ENCODE measurements at regions not wholly inside any gene's neighbourhood (a gene's known extent, or its start where the extent isn't known, plus 50 kb on each side); places are given as distances from the start of the nearest gene placed in this dataset.

DNA sequence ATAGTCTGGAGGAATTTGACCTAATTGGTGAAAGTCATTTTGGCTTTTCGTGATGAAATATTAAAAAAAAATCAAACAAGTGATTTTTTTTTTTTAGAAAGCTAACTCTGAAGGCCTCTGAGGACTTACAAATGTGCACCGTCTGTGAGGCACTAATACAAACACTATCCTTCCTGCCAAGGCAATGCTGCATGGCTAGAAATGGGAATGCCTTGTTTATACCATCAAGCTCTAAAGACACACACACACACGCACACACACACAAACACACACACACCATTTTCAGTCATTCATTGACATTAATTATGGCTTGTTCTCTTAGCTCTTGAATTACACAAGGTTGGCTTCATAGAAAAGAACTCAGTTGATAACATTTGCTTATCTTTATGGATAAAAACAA, 1242.0 kb upstream of the ACVR2A start:
- ATAC-seq: no peak
- no peak for TF ChIP-seq ZNF8 (CRISPR knock-in tag; IDR thresholded peaks at IDR 0.05)
- TF ChIP-seq CSDC2 (CRISPR knock-in tag; IDR thresholded peaks at IDR 0.05): no peak
- no peak for TF ChIP-seq ISL1 (CRISPR knock-in tag; IDR thresholded peaks at IDR 0.05)
- no peak for TF ChIP-seq CREB5 (CRISPR knock-in tag; IDR thresholded peaks at IDR 0.05; ENCODE audit: low read depth)
- TF ChIP-seq PPARA (CRISPR knock-in tag; IDR thresholded peaks at IDR 0.05; ENCODE audit: borderline replicate concordance): no peak
- TF ChIP-seq, protein P1, sequence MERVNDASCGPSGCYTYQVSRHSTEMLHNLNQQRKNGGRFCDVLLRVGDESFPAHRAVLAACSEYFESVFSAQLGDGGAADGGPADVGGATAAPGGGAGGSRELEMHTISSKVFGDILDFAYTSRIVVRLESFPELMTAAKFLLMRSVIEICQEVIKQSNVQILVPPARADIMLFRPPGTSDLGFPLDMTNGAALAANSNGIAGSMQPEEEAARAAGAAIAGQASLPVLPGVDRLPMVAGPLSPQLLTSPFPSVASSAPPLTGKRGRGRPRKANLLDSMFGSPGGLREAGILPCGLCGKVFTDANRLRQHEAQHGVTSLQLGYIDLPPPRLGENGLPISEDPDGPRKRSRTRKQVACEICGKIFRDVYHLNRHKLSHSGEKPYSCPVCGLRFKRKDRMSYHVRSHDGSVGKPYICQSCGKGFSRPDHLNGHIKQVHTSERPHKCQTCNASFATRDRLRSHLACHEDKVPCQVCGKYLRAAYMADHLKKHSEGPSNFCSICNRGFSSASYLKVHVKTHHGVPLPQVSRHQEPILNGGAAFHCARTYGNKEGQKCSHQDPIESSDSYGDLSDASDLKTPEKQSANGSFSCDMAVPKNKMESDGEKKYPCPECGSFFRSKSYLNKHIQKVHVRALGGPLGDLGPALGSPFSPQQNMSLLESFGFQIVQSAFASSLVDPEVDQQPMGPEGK (CRISPR knock-in tag; IDR thresholded peaks at IDR 0.05; ENCODE audit: borderline replicate concordance): no peak
- no peak for TF ChIP-seq SNAI2 (CRISPR knock-in tag; IDR thresholded peaks at IDR 0.05)
- no peak for TF ChIP-seq RARB (CRISPR knock-in tag; IDR thresholded peaks at IDR 0.05)
- no peak for TF ChIP-seq OSR1 (CRISPR knock-in tag; IDR thresholded peaks at IDR 0.05)
- TF ChIP-seq TCF4 (CRISPR knock-in tag; IDR thresholded peaks at IDR 0.05; ENCODE audit: borderline replicate concordance): no peak
- no peak for TF ChIP-seq TSHZ2 (CRISPR knock-in tag; IDR thresholded peaks at IDR 0.05)
- no peak for TF ChIP-seq ZNF565 (CRISPR knock-in tag; conservative IDR thresholded peaks at IDR 0.05; ENCODE audit: low read depth)
- TF ChIP-seq GLIS3 (CRISPR knock-in tag; IDR thresholded peaks at IDR 0.05): no peak
- TF ChIP-seq ZFP30 (CRISPR knock-in tag; IDR thresholded peaks at IDR 0.05): no peak
- TF ChIP-seq ZNF70 (CRISPR knock-in tag; IDR thresholded peaks at IDR 0.05): no peak

DNA sequence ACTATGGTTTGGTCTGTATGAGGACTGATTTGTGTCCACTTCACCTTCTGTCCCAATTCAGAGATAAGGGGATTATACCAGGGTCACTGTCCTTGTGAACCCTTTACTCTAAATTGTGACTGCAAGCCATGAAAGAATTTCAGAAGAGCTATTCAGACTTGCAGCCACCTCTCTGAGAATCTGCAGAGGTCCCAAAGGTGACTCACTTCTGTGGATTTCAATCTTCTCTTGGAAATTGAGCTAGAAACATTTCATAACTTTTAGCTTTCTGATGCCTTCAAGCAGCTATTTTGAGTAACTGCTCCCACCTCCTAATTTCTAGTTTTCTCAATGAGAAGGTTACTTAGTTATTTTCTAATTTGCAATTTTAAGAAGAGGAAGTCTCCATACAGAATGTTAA, 1242.4 kb upstream of the ACVR2A start:
- ATAC-seq: peak; percentile 39; the same call in 1 of the 3 replicates
- TF ChIP-seq BACH2 (CRISPR knock-in tag; IDR thresholded peaks at IDR 0.05; ENCODE audit: borderline replicate concordance) (no peak), CREB5 (CRISPR knock-in tag; IDR thresholded peaks at IDR 0.05; ENCODE audit: low read depth) (no peak), ZFP30 (CRISPR knock-in tag; IDR thresholded peaks at IDR 0.05) (no peak), TSHZ2 (CRISPR knock-in tag; IDR thresholded peaks at IDR 0.05) (no peak), ZNF565 (CRISPR knock-in tag; conservative IDR thresholded peaks at IDR 0.05; ENCODE audit: low read depth) (no peak), GLIS3 (CRISPR knock-in tag; IDR thresholded peaks at IDR 0.05) (no peak), SNAI2 (CRISPR knock-in tag; IDR thresholded peaks at IDR 0.05) (no peak), CSRNP3 (CRISPR knock-in tag; IDR thresholded peaks at IDR 0.05) (no peak)

DNA sequence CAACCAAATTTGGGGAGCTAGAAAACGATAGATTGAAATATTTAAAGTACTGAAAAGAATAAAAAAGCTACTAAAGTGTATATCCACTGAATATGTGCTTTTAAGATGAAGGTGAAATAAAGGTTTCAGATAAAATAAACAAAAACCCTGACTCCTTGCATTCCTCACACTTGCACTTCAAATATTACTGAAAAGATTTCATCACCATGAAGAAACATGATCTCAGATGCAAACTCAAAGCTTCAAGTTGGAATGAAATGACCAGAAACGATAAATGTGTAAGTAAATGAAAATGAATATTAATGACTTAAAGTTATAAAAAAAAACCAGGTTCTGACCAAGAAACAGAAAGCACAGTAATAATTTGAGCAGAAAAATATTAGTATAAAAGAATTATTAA, 1246.0 kb upstream of the ACVR2A start:
- no peak for ATAC-seq
- TF ChIP-seq CREB5 (CRISPR knock-in tag; IDR thresholded peaks at IDR 0.05; ENCODE audit: low read depth) (no peak), ZFP3 (CRISPR knock-in tag; IDR thresholded peaks at IDR 0.05) (no peak), GLIS3 (CRISPR knock-in tag; IDR thresholded peaks at IDR 0.05) (no peak), CSDC2 (CRISPR knock-in tag; IDR thresholded peaks at IDR 0.05) (no peak), ARNTL (CRISPR knock-in tag; IDR thresholded peaks at IDR 0.05; ENCODE audit: borderline replicate concordance, low read depth) (no peak), TSHZ2 (CRISPR knock-in tag; IDR thresholded peaks at IDR 0.05) (no peak)
